GM19328 (cell line): ENCODE measurements at regions not wholly inside any gene's neighbourhood (a gene's known extent, or its start where the extent isn't known, plus 50 kb on each side); places are given as distances from the start of the nearest gene placed in this dataset.
"Not testable (repeated sequence)": the region's sequence is repeated elsewhere in the genome, so short reads cannot be mapped to it uniquely, and the experiment has no call there.

ENCODE experiments used
- ATAC-seq: cut with Tn5 transposase; IDR thresholded peaks from one replicate; pipeline ENCODE4 v1.9.1; 2021; ENCODE audit warnings: mild to moderate bottlenecking, moderate library complexity; ENCODE audit not compliant: unreplicated experiment

- ATAC-seq: no peak
Observed at GRCh38 chr10:94220717-94221116, 142.0 kb downstream of the NOC3L start.

GRCh38 chr10:94223702-94224370 lies 138.9 kb downstream of the NOC3L start:
- ATAC-seq: no peak

GRCh38 chr10:94224656-94225055 lies 138.1 kb downstream of the NOC3L start:
- ATAC-seq: no peak

- ATAC-seq: no peak
Observed at GRCh38 chr10:94225589-94225988, 137.2 kb downstream of the NOC3L start.

- ATAC-seq: no peak
Observed at GRCh38 chr10:94230134-94230785, 132.5 kb downstream of the NOC3L start.

- ATAC-seq: no peak
Observed at GRCh38 chr10:94232711-94233383, 129.9 kb downstream of the NOC3L start.

- ATAC-seq: no peak
Observed at GRCh38 chr10:94235461-94235860, 127.3 kb downstream of the NOC3L start.

GRCh38 chr10:94238006-94238617 lies 124.6 kb downstream of the NOC3L start:
- ATAC-seq: no peak

GRCh38 chr10:94239696-94240095 lies 123.0 kb downstream of the NOC3L start:
- no peak for ATAC-seq

GRCh38 chr10:94240491-94240890 lies 122.2 kb downstream of the NOC3L start:
- no peak for ATAC-seq

- no peak for ATAC-seq
Observed at GRCh38 chr10:94240901-94241300, 121.8 kb downstream of the NOC3L start.

- ATAC-seq: no peak
Observed at GRCh38 chr10:94251098-94251497, 111.6 kb downstream of the NOC3L start.

- no peak for ATAC-seq
Observed at GRCh38 chr10:94251568-94251967, 111.2 kb downstream of the NOC3L start.

GRCh38 chr10:94257407-94257806 lies 105.3 kb downstream of the NOC3L start:
- not testable (repeated sequence) for ATAC-seq

- no peak for ATAC-seq
Observed at GRCh38 chr10:94260455-94260854, 102.3 kb downstream of the NOC3L start.

GRCh38 chr10:94264085-94264484 lies 98.7 kb downstream of the NOC3L start:
- no peak for ATAC-seq

- no peak for ATAC-seq
Observed at GRCh38 chr10:94266091-94266490, 96.6 kb downstream of the NOC3L start.

- ATAC-seq: no peak
Observed at GRCh38 chr10:94268652-94269051, 94.1 kb downstream of the NOC3L start.

- ATAC-seq: no peak
Observed at GRCh38 chr10:94274142-94274787, 88.5 kb downstream of the NOC3L start.

- ATAC-seq: no peak
Observed at GRCh38 chr10:94276140-94276539, 86.6 kb downstream of the NOC3L start.

GRCh38 chr10:94277450-94277849 lies 85.3 kb downstream of the NOC3L start:
- ATAC-seq: no peak
